Osteocyte (in vitro differentiated cells): ENCODE measurements at regions not wholly inside any gene's neighbourhood (a gene's known extent, or its start where the extent isn't known, plus 50 kb on each side); places are given as distances from the start of the nearest gene placed in this dataset.
A peak's percentile ranks its signal among the peaks of the same experiment; 100 is the strongest.
"Not testable (repeated sequence)": the region's sequence is repeated elsewhere in the genome, so short reads cannot be mapped to it uniquely, and the experiment has no call there.

Experiments
- DNase-seq: peaks from one replicate; pipeline ENCODE4 v3.0.0; 2021; ENCODE audit warnings: mixed read lengths; ENCODE audit not compliant: unreplicated experiment; ENCODE audit errors: extremely low spot score
- H3K27ac Mint-ChIP-seq: one replicate; pipeline ENCODE4 v1.8.0; 2021; ENCODE audit warnings: mild to moderate bottlenecking, mixed read lengths; ENCODE audit not compliant: unreplicated experiment
- H3K27me3 Mint-ChIP-seq: one replicate; pipeline ENCODE4 v1.8.0; 2021; ENCODE audit warnings: mixed read lengths; ENCODE audit not compliant: unreplicated experiment
- H3K36me3 Mint-ChIP-seq: one replicate; pipeline ENCODE4 v1.8.0; 2021; ENCODE audit warnings: mixed read lengths; ENCODE audit not compliant: unreplicated experiment
- H3K4me1 Mint-ChIP-seq: one replicate; pipeline ENCODE4 v1.8.0; 2021; ENCODE audit warnings: mixed read lengths; ENCODE audit not compliant: unreplicated experiment
- H3K4me3 Mint-ChIP-seq: one replicate; pipeline ENCODE4 v1.8.0; 2021; ENCODE audit warnings: mild to moderate bottlenecking, moderate library complexity, mixed read lengths; ENCODE audit not compliant: unreplicated experiment
- H3K9me3 Mint-ChIP-seq: one replicate; pipeline ENCODE4 v1.8.0; 2021; ENCODE audit warnings: mixed read lengths; ENCODE audit not compliant: unreplicated experiment
- TF ChIP-seq, protein P1 (sequence below): fragments of 200-600 bp; sonication (generic); IDR thresholded peaks from 2 replicates; pipeline ENCODE4 v1.5.0; 2021; ENCODE audit warnings: antibody characterized with exemption, mild to moderate bottlenecking, moderate library complexity

DNA sequence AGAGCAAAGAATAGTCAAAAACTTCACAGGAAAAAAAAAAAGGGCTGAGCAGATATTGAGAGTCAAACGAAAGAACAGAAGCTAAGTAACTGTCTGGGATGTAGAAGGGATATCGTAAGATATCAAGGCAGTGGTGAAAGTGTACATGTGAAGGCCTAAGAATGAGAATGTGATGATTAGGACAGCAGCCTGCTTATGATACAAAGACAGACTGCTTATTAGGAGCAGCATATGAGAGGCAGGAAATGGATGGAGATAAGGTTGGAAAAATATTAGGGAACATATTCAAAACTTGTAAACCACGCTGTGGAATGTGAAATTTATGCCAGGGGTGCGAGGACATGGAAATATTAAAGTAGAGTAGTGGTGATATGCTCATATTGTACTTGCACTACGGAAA, 133.1 kb upstream of the FAM174A start:
- H3K4me3 Mint-ChIP-seq, result no peak overlapping the region
- DNase-seq, result no peak
- H3K27me3 Mint-ChIP-seq, result peaks cover 3% of the 10 kb centered on the region
- H3K36me3 Mint-ChIP-seq, result no peaks in the 10 kb centered on the region
- H3K4me1 Mint-ChIP-seq, result peaks cover 2% of the 10 kb centered on the region
- H3K27ac Mint-ChIP-seq, result no peak overlapping the region
- TF ChIP-seq, protein P1, sequence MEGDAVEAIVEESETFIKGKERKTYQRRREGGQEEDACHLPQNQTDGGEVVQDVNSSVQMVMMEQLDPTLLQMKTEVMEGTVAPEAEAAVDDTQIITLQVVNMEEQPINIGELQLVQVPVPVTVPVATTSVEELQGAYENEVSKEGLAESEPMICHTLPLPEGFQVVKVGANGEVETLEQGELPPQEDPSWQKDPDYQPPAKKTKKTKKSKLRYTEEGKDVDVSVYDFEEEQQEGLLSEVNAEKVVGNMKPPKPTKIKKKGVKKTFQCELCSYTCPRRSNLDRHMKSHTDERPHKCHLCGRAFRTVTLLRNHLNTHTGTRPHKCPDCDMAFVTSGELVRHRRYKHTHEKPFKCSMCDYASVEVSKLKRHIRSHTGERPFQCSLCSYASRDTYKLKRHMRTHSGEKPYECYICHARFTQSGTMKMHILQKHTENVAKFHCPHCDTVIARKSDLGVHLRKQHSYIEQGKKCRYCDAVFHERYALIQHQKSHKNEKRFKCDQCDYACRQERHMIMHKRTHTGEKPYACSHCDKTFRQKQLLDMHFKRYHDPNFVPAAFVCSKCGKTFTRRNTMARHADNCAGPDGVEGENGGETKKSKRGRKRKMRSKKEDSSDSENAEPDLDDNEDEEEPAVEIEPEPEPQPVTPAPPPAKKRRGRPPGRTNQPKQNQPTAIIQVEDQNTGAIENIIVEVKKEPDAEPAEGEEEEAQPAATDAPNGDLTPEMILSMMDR, result no peak
- H3K9me3 Mint-ChIP-seq, result no peaks in the 10 kb centered on the region

DNA sequence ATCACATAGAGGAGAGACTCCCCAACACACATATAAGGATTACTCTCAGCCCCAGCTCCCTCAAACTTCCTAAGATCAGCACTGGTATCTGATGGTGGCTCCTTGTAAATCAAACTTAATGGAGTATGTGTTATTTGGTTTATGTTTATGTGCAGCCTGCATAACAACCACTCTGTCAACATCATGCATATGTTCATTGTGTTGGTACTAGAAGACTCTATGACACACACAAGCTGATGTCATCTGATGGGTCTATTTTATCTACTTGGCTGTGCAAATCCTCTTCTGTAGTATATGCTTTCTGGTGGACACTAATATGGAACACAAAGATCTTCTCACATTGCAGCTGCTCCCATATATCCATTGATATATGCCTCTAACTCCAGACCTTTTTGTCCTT, 134.0 kb upstream of the FAM174A start:
- no peaks in the 10 kb centered on the region for H3K27me3 Mint-ChIP-seq
- TF ChIP-seq, protein P1, result no peak
- H3K36me3 Mint-ChIP-seq, result no peaks in the 10 kb centered on the region
- peaks cover 2% of the 10 kb centered on the region for H3K4me1 Mint-ChIP-seq
- no peaks in the 10 kb centered on the region for H3K9me3 Mint-ChIP-seq
- no peak for DNase-seq
- no peak overlapping the region for H3K27ac Mint-ChIP-seq
- H3K4me3 Mint-ChIP-seq, result no peak overlapping the region

DNA sequence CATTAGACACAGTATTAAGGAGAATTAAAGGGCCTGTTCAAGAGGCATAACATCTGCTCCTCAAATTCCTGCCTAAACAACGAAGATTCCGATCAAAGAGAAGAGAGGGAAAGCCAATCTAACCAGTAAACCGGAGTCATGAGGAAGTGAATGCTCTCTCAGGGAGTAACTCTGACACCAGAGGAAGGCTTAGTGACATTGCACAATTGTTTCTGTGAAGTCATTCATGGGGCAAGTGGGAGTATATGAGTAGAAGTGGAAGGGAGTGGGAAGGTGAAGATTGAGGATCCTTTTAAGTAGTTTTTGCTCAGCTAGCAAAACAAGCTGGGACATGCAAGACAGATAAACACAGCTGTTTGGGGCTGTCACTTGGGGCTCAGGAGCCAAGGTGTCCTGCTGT, 136.4 kb upstream of the FAM174A start:
- H3K9me3 Mint-ChIP-seq, H3K27me3 Mint-ChIP-seq, DNase-seq, H3K4me3 Mint-ChIP-seq, H3K4me1 Mint-ChIP-seq, H3K36me3 Mint-ChIP-seq, H3K27ac Mint-ChIP-seq: not testable (repeated sequence)

DNA sequence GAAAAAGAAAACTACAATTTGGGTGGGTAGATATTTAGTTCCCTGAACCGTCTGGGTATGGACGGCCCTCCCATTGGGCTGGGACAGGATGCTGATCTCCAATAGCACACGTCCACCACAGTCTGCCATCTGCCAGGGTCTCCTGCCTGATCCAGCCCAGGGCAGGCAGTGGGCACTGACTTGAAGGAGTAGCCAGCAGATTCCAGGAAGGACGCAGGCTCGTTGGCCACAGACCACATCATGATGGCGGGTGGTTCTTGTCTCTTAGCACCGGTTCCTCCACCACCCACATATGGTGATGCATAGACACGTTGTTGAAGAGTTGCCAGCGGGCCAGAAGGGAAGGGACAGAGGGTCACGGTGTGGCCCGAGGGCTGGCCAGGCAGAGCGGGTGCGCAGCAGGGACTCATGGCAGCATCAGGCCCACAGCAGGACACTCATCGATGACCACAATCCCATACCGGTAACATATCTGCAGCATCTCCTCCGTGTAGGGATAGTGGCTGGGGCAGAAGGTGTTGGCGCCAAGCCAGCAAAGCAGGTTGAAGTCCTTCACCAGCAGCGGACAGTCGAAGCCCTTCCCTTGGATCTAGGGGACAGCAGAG, 155.8 kb upstream of the FAM174A start:
- H3K36me3 Mint-ChIP-seq, H3K27me3 Mint-ChIP-seq, DNase-seq, H3K9me3 Mint-ChIP-seq, H3K27ac Mint-ChIP-seq, H3K4me3 Mint-ChIP-seq, H3K4me1 Mint-ChIP-seq: not testable (repeated sequence)

DNA sequence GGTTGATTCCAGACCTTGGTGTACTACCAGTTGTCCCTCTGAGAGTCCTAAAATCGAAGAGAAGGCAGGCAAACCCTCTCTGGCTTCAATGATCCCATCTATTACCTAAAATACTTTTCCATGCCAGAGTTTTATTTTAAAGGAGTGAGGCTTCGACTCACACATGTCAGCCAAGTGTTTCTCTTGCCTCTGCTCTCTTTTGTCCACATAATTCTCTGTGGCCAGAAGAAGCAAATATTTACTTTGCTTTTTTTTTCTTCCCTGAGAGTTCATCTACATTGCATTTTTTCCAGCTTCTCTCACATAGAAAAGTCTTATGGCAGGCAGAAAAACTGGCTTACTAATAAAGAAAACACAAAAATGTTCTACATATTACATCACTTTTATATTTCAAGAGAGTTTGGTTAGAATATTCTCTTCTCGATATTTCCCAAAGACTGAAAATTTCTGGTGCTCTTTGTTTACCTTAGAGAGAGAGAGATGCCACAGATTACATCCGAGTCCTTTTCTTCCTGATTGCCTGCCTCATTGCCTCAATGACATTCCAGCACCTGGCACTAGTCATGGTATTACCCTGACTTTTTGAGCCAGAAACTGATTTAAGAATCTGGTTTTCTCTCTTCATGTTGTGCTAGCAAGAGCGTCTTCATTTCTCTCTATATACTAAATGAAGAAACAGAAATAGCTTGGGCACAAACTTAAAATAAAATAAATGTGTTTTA, 170.3 kb upstream of the FAM174A start:
- peak overlapping the region; percentile 93 for H3K27ac Mint-ChIP-seq
- H3K9me3 Mint-ChIP-seq, DNase-seq, H3K36me3 Mint-ChIP-seq, H3K27me3 Mint-ChIP-seq: not testable (repeated sequence)
- H3K4me1 Mint-ChIP-seq, result peaks cover 24% of the 10 kb centered on the region
- H3K4me3 Mint-ChIP-seq, result peak overlapping the region; percentile 47

DNA sequence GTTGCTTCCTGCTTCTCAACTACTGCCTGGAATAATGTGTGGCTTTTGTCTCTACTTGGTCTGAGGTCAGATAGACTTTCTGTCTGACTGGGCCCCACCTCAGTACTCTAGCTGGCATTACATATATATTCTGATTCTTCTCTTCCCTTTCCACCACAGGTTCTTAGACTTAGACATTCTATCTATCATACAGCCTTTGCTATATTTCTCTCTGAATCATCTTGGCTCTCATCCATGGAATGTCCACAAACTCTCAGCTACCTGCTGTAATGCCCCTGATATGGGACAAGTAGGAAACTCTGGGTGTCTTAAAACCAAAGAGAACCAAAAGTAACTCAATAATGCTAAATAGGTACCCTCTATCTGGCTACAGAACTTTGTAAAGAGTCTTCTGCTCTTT, 170.8 kb upstream of the FAM174A start:
- Mint-ChIP-seq H3K4me1 (peaks cover 24% of the 10 kb centered on the region), H3K27ac (peak overlapping the region; percentile 93), H3K4me3 (peak overlapping the region; percentile 47)
- H3K27me3 Mint-ChIP-seq, H3K9me3 Mint-ChIP-seq, H3K36me3 Mint-ChIP-seq, DNase-seq: not testable (repeated sequence)

DNA sequence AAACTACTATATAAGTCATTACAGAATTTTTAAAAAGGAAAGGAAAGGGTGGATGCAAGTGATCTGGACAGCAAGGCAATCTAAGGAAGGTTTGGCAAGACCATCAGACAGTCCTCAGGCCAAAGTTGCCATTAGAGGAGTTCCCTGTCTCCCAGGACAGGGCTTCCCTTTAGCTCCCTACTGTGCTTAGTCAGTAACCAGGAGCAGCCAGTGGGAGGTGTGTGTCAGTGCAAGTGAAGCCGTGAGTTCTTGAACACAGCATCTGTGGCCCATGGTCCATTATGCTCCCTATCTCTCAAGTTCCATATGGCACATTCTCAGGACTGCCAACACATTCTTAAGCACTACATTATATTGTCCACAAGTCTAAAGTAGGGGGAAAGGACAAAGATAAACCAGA, 175.2 kb upstream of the FAM174A start:
- H3K27ac Mint-ChIP-seq, H3K9me3 Mint-ChIP-seq, H3K27me3 Mint-ChIP-seq, H3K36me3 Mint-ChIP-seq, DNase-seq, H3K4me3 Mint-ChIP-seq: not testable (repeated sequence)
- peaks cover 11% of the 10 kb centered on the region for H3K4me1 Mint-ChIP-seq

DNA sequence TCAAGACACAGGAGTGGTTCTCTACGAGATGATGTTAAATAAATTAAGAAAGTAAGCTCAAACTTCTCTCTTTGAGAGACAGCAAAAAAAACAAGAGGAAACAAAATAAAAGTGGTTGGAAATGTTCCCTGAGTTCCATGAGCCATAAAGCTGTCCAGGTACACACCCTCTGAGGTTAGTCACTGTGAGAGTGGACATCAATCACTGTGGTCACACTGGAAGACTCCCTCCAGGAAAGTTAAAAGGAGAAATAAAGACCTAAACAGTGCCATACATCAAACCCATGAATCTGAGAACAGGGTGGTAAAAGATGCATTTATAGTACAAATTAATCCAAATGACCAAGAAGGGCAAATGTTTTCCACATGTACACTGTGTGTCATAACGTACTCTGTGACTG, 188.9 kb upstream of the FAM174A start:
- not testable (repeated sequence) for DNase-seq, H3K9me3 Mint-ChIP-seq, H3K4me3 Mint-ChIP-seq, H3K36me3 Mint-ChIP-seq, H3K27me3 Mint-ChIP-seq, H3K27ac Mint-ChIP-seq, H3K4me1 Mint-ChIP-seq

DNA sequence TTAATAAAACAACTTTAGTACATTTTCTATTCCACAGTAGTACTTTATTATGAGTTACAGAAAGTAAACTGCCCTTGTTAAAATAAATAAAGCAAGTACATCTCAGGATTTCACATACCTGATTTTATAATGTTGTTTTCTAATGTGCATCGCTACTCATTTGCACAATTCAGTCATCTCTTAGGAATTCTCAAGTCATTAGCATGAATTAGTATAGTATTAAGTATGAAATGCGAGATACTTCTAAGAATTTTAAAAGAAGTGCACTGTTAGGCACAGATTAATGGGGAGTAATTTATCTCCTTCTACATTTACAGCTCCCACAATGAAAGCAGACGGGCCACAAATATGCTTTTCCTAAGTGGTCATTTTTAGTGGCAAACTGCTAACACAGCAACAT, 193.7 kb upstream of the FAM174A start:
- H3K27me3 Mint-ChIP-seq, H3K9me3 Mint-ChIP-seq, H3K4me1 Mint-ChIP-seq, H3K36me3 Mint-ChIP-seq, H3K27ac Mint-ChIP-seq, H3K4me3 Mint-ChIP-seq, DNase-seq: not testable (repeated sequence)
